Endometrium (tissue), 2 donors: ENCODE measurements at regions not wholly inside any gene's neighbourhood (a gene's known extent, or its start where the extent isn't known, plus 50 kb on each side); places are given as distances from the start of the nearest gene placed in this dataset.
A peak's percentile ranks its signal among the peaks of the same experiment; 100 is the strongest.
"Not testable (repeated sequence)": the region's sequence is repeated elsewhere in the genome, so short reads cannot be mapped to it uniquely, and the experiment has no call there.

Experiments used
- FAIRE-seq: peaks from 2 replicates; lab custom pipeline; 2012; peaks lifted over from hg19 to GRCh38; lab: Jason Lieb, UNC
- donor health status: control.
- donor health status: control.

- no peak for FAIRE-seq
These were observed 1646.8 kb upstream of the TMEFF2 start for GRCh38 chr2:193841384-193842150.

- FAIRE-seq, result no peak
These were observed 1642.5 kb upstream of the TMEFF2 start for GRCh38 chr2:193837111-193837738.

- not testable (repeated sequence) for FAIRE-seq
These were observed 1641.8 kb upstream of the TMEFF2 start for GRCh38 chr2:193836424-193837006.

GRCh38 chr2:193833895-193834294, 1639.2 kb upstream of the TMEFF2 start:
- FAIRE-seq, result not testable (repeated sequence)

GRCh38 chr2:193824474-193824873, 1629.7 kb upstream of the TMEFF2 start:
- no peak for FAIRE-seq

GRCh38 chr2:193818801-193819499, 1624.2 kb upstream of the TMEFF2 start:
- no peak for FAIRE-seq

GRCh38 chr2:193816008-193816407, 1621.3 kb upstream of the TMEFF2 start:
- FAIRE-seq, result no peak

- FAIRE-seq, result no peak
These were observed 1615.8 kb upstream of the TMEFF2 start for GRCh38 chr2:193810533-193810932.

GRCh38 chr2:193808877-193809276, 1614.1 kb upstream of the TMEFF2 start:
- no peak for FAIRE-seq

- no peak for FAIRE-seq
These were observed 1611.5 kb upstream of the TMEFF2 start for GRCh38 chr2:193806088-193806774.

GRCh38 chr2:193796847-193797246, 1602.1 kb upstream of the TMEFF2 start:
- FAIRE-seq, result no peak

- no peak for FAIRE-seq
These were observed 1599.2 kb upstream of the TMEFF2 start for GRCh38 chr2:193793914-193794313.

- no peak for FAIRE-seq
These were observed 1588.9 kb upstream of the TMEFF2 start for GRCh38 chr2:193783681-193784080.

GRCh38 chr2:193778293-193778692, 1583.6 kb upstream of the TMEFF2 start:
- peak; percentile 93 for FAIRE-seq

GRCh38 chr2:193776988-193777387, 1582.3 kb upstream of the TMEFF2 start:
- no peak for FAIRE-seq

- FAIRE-seq, result no peak
These were observed 1579.4 kb upstream of the TMEFF2 start for GRCh38 chr2:193774166-193774565.

- FAIRE-seq, result no peak
These were observed 1556.6 kb upstream of the TMEFF2 start for GRCh38 chr2:193751299-193751698.

GRCh38 chr2:193749485-193749884, 1554.8 kb upstream of the TMEFF2 start:
- no peak for FAIRE-seq

- no peak for FAIRE-seq
These were observed 1548.4 kb upstream of the TMEFF2 start for GRCh38 chr2:193743089-193743488.

- no peak for FAIRE-seq
These were observed 1544.2 kb upstream of the TMEFF2 start for GRCh38 chr2:193738892-193739291.

GRCh38 chr2:193712912-193713311, 1518.2 kb upstream of the TMEFF2 start:
- FAIRE-seq, result no peak

GRCh38 chr2:193703411-193703810, 1508.7 kb upstream of the TMEFF2 start:
- FAIRE-seq, result no peak
